HL-60 (cell line): ENCODE measurements at regions not wholly inside any gene's neighbourhood (a gene's known extent, or its start where the extent isn't known, plus 50 kb on each side); places are given as distances from the start of the nearest gene placed in this dataset.
"Not testable (repeated sequence)": the region's sequence is repeated elsewhere in the genome, so short reads cannot be mapped to it uniquely, and the experiment has no call there.

Source experiments
- DNase-seq, 2 experiments: peaks; one replicate each; pipeline ENCODE4 v3.0.0-alpha.2; 2010 to 2020; ENCODE audit warnings: low read depth in 1 of 2, low spot score in 1 of 2
- H3K27ac ChIP-seq: fragments of 250-450 bp; sonication (Bioruptor Pico); replicated peaks from 2 replicates; pipeline ENCODE4 v1.5.1; 2020; ENCODE audit warnings: mild to moderate bottlenecking, moderate library complexity
- H3K27me3 ChIP-seq: fragments of 250-450 bp; sonication (Bioruptor Pico); 2 replicates; pipeline ENCODE4 v1.5.1; 2021; ENCODE audit warnings: mild to moderate bottlenecking, moderate library complexity; ENCODE audit not compliant: insufficient read depth, poor library complexity, severe bottlenecking
- H3K4me3 ChIP-seq: replicated peaks from 2 replicates; pipeline ENCODE4 v1.5.1; 2011; ENCODE audit warnings: mild to moderate bottlenecking, control low read depth, low read length; ENCODE audit not compliant: insufficient read depth
- GABPA ChIP-seq: IDR thresholded peaks from 2 replicates; pipeline ENCODE4 v1.6.1; 2012; ENCODE audit warnings: low read depth
- POLR2AphosphoS5 ChIP-seq: IDR thresholded peaks from 2 replicates; pipeline ENCODE4 v1.6.1; 2012; ENCODE audit warnings: low read depth
- SPI1 ChIP-seq: IDR thresholded peaks from 2 replicates; pipeline ENCODE4 v1.6.1; 2012; ENCODE audit warnings: low read depth, mild to moderate bottlenecking, borderline replicate concordance
- TF ChIP-seq, protein P1 (sequence below): IDR thresholded peaks from one replicate; pipeline ENCODE4 v1.5.1; 2011; ENCODE audit warnings: low read length, control low read depth, inconsistent platforms; ENCODE audit not compliant: insufficient read depth
- TF ChIP-seq, protein P2 (sequence below): IDR thresholded peaks from 2 replicates; pipeline ENCODE4 v1.6.1; 2012; ENCODE audit warnings: low read depth; ENCODE audit not compliant: insufficient replicate concordance

DNA sequence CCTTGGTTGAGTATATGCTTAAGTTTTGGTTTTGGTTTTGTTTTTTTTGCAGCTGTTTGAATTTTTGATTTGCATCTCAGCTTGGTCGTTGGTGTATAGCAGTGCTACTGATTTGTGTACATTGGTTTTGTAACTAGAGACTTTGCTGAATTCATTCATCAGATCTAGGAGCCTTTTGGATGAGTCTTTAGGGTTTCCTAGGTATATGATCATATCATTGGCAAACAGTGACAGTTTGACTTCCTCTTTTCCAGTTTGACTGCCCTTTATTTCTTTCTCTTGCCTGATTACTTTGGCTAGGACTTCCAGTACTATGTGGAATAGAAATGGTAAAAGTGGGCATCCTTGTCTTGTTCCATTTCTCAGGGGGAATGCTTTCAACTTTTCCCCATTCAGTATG is 1174.9 kb downstream of the PLA2G4A start:
- not testable (repeated sequence) for DNase-seq, H3K27me3 ChIP-seq, H3K4me3 ChIP-seq, H3K27ac ChIP-seq
- peak; percentile 71; the same call in 1 of the 2 replicates for TF ChIP-seq SPI1

DNA sequence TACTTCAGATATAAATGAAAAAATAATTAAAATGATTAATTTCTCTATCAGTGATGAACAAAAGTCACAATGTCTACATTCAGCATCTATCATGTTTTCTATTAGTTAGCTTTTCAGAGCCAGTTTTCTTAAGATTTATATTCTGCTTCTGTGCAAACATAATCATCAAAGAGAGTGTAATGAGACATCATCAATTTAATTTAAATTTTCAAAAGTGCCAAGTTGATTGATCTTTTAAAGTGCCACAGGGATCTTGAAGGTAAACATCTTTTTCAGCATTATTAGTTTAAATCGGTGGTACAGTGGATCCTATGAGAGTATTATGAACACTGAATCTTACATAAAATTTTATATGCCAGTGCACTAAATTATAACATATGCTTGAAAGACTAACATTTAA is 1176.1 kb downstream of the PLA2G4A start:
- Histone ChIP-seq H3K27ac (no peak overlapping the region), H3K27me3 (no peaks in the 10 kb centered on the region), H3K4me3 (no peak overlapping the region)
- TF ChIP-seq GABPA (no peak), POLR2AphosphoS5 (no peak), SPI1 (no peak)
- TF ChIP-seq, protein P1, sequence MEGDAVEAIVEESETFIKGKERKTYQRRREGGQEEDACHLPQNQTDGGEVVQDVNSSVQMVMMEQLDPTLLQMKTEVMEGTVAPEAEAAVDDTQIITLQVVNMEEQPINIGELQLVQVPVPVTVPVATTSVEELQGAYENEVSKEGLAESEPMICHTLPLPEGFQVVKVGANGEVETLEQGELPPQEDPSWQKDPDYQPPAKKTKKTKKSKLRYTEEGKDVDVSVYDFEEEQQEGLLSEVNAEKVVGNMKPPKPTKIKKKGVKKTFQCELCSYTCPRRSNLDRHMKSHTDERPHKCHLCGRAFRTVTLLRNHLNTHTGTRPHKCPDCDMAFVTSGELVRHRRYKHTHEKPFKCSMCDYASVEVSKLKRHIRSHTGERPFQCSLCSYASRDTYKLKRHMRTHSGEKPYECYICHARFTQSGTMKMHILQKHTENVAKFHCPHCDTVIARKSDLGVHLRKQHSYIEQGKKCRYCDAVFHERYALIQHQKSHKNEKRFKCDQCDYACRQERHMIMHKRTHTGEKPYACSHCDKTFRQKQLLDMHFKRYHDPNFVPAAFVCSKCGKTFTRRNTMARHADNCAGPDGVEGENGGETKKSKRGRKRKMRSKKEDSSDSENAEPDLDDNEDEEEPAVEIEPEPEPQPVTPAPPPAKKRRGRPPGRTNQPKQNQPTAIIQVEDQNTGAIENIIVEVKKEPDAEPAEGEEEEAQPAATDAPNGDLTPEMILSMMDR, result no peak
- TF ChIP-seq, protein P2, sequence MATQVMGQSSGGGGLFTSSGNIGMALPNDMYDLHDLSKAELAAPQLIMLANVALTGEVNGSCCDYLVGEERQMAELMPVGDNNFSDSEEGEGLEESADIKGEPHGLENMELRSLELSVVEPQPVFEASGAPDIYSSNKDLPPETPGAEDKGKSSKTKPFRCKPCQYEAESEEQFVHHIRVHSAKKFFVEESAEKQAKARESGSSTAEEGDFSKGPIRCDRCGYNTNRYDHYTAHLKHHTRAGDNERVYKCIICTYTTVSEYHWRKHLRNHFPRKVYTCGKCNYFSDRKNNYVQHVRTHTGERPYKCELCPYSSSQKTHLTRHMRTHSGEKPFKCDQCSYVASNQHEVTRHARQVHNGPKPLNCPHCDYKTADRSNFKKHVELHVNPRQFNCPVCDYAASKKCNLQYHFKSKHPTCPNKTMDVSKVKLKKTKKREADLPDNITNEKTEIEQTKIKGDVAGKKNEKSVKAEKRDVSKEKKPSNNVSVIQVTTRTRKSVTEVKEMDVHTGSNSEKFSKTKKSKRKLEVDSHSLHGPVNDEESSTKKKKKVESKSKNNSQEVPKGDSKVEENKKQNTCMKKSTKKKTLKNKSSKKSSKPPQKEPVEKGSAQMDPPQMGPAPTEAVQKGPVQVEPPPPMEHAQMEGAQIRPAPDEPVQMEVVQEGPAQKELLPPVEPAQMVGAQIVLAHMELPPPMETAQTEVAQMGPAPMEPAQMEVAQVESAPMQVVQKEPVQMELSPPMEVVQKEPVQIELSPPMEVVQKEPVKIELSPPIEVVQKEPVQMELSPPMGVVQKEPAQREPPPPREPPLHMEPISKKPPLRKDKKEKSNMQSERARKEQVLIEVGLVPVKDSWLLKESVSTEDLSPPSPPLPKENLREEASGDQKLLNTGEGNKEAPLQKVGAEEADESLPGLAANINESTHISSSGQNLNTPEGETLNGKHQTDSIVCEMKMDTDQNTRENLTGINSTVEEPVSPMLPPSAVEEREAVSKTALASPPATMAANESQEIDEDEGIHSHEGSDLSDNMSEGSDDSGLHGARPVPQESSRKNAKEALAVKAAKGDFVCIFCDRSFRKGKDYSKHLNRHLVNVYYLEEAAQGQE, result no peak
- no peak for DNase-seq

DNA sequence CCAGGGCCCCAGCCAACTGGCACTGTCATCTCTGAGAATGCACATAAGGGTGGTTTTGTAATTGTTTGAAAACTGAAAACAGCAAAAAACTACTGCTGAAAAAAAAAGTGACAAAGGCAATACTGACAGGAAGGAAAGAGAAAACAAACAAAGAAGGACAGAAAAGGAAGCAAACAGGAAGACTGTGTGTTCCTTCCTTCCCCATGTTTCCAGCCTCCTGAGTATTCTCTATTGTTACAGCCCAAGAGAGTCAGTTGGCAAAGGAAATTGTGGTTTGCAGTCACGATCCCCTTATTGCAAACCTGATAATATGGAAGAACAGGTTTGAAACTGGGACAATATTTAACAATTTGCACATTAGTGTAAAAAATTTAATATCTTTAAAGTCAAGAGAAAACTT is 1177.6 kb downstream of the PLA2G4A start:
- Histone ChIP-seq H3K27ac (no peak overlapping the region), H3K27me3 (no peaks in the 10 kb centered on the region), H3K4me3 (no peak overlapping the region)
- TF ChIP-seq SPI1 (no peak), POLR2AphosphoS5 (no peak), GABPA (no peak)
- TF ChIP-seq, protein P1, result no peak
- TF ChIP-seq, protein P2, result no peak
- no peak for DNase-seq

DNA sequence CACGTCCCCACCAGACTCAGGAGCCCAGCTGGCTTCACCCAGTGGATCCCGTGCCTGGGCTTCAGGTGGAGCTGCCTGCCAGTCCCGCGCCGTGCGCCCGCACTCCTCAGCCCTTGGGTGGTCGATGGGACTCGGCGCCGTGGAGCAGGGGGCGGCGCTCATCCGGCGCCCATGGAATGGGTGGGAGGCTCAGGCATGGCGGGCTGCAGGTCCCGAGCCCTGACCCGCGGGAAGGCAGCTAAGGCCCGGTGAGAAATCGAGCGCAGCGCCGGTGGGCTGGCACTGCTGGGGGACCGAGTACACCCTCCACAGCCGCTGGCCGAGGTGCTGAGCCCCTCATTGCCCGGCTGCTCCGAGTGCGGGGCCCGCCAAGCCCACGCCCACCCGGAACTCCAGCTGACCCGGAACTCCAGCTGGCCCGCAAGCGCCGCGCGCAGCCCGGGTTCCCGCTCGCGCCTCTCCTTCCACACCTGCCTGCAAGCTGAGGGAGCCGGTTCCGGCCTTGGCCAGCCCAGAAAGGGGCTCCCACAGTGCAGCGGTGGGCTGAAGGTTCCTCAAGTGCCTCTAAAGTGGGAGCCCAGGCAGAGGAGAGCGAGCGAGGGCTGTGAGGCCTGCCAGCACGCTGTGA is 1184.6 kb downstream of the PLA2G4A start:
- not testable (repeated sequence) for H3K27me3 ChIP-seq, DNase-seq, H3K4me3 ChIP-seq

DNA sequence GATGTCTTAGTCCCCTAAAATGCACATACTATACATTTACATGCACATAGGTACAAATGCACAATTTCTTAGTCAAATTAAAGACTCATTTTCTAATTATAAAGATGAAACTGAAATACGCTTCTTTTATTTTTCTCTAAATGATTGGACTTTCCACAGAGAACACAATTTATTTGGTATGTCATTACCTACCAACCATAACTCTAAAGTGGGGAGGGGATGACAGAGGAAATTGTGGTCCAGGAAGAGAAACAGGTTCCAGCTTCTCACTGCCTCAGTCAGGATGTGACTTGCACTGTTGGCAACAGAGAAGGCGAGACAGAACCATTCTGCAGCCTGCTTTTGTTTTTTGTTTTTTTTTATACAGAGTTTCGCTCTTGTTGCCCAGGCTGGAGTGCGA is 1189.2 kb downstream of the PLA2G4A start:
- no peak overlapping the region for H3K27ac ChIP-seq
- no peak for TF ChIP-seq SPI1
- H3K27me3 ChIP-seq, result no peaks in the 10 kb centered on the region
- no peak overlapping the region for H3K4me3 ChIP-seq
- no peak for DNase-seq

More for the DNA sequence above, 1184.6 kb downstream of the PLA2G4A start:
- not testable (repeated sequence) for H3K27ac ChIP-seq
